Colon (tissue), 2 donors: ENCODE measurements at regions not wholly inside any gene's neighbourhood (a gene's known extent, or its start where the extent isn't known, plus 50 kb on each side); places are given as distances from the start of the nearest gene placed in this dataset.

Experiments
- FAIRE-seq: peaks from 2 replicates; lab custom pipeline; 2012; peaks lifted over from hg19 to GRCh38; lab: Jason Lieb, UNC
- donor health status: control.
- donor health status: control.

- no peak for FAIRE-seq
Measured at GRCh38 chr4:125693228-125693627, 378.5 kb downstream of the FAT4 start.

GRCh38 chr4:125702406-125702805 lies 387.7 kb downstream of the FAT4 start:
- FAIRE-seq: no peak

- FAIRE-seq: no peak
Measured at GRCh38 chr4:125703443-125703842, 388.7 kb downstream of the FAT4 start.

GRCh38 chr4:125704726-125705125 lies 390.0 kb downstream of the FAT4 start:
- FAIRE-seq: no peak

- no peak for FAIRE-seq
Measured at GRCh38 chr4:125705681-125706080, 390.9 kb downstream of the FAT4 start.

- no peak for FAIRE-seq
Measured at GRCh38 chr4:125707397-125707796, 392.6 kb downstream of the FAT4 start.

- no peak for FAIRE-seq
Measured at GRCh38 chr4:125710766-125711165, 396.0 kb downstream of the FAT4 start.

GRCh38 chr4:125714049-125714448 lies 399.3 kb downstream of the FAT4 start:
- no peak for FAIRE-seq

- FAIRE-seq: no peak
Measured at GRCh38 chr4:125714845-125715244, 400.1 kb downstream of the FAT4 start.

- no peak for FAIRE-seq
Measured at GRCh38 chr4:125719987-125720386, 405.2 kb downstream of the FAT4 start.

GRCh38 chr4:125722009-125722408 lies 407.3 kb downstream of the FAT4 start:
- no peak for FAIRE-seq

- FAIRE-seq: no peak
Measured at GRCh38 chr4:125725957-125726525, 411.3 kb downstream of the FAT4 start.

GRCh38 chr4:125727931-125728330 lies 413.2 kb downstream of the FAT4 start:
- FAIRE-seq: no peak

GRCh38 chr4:125728568-125728967 lies 413.8 kb downstream of the FAT4 start:
- no peak for FAIRE-seq

GRCh38 chr4:125729171-125729570 lies 414.4 kb downstream of the FAT4 start:
- no peak for FAIRE-seq

GRCh38 chr4:125732632-125733031 lies 417.9 kb downstream of the FAT4 start:
- FAIRE-seq: no peak

GRCh38 chr4:125734504-125734903 lies 419.7 kb downstream of the FAT4 start:
- FAIRE-seq: no peak

- FAIRE-seq: no peak
Measured at GRCh38 chr4:125735102-125735501, 420.3 kb downstream of the FAT4 start.

GRCh38 chr4:125736057-125736456 lies 421.3 kb downstream of the FAT4 start:
- FAIRE-seq: no peak

GRCh38 chr4:125739760-125740159 lies 425.0 kb downstream of the FAT4 start:
- FAIRE-seq: no peak

GRCh38 chr4:125741825-125742452 lies 427.2 kb downstream of the FAT4 start:
- no peak for FAIRE-seq

- FAIRE-seq: no peak
Measured at GRCh38 chr4:125744891-125745364, 430.2 kb downstream of the FAT4 start.

GRCh38 chr4:125749354-125749753 lies 434.6 kb downstream of the FAT4 start:
- no peak for FAIRE-seq

- no peak for FAIRE-seq
Measured at GRCh38 chr4:125750399-125750798, 435.6 kb downstream of the FAT4 start.
